AG04450 (cell line): ENCODE measurements at regions not wholly inside any gene's neighbourhood (a gene's known extent, or its start where the extent isn't known, plus 50 kb on each side); places are given as distances from the start of the nearest gene placed in this dataset.
A peak's percentile ranks its signal among the peaks of the same experiment; 100 is the strongest.

ENCODE experiments used
- CTCF ChIA-PET: fragments of 300-600, 350-600 bp; formaldehyde crosslinking; extraction: SDS; loops from one replicate; lab custom pipeline; 2022; ENCODE audit warnings: antibody characterized with exemption, inconsistent platforms; lab: Charles Lee
- POLR2A ChIA-PET: fragments of 350-600 bp; formaldehyde crosslinking; extraction: SDS; loops from one replicate; lab custom pipeline; 2021; ENCODE audit warnings: antibody characterized with exemption, inconsistent platforms; lab: Yijun Ruan, JAX
- DNase-seq: peaks from one replicate; pipeline ENCODE4 v3.0.0-alpha.2; 2011; ENCODE audit warnings: low read depth, low spot score
- H3K27ac ChIP-seq: one replicate; pipeline ENCODE4 v1.5.1; 2012; ENCODE audit warnings: low read depth, low read length, control low read depth
- H3K27me3 ChIP-seq: one replicate; pipeline ENCODE4 v1.6.0; 2012; ENCODE audit warnings: low read length; ENCODE audit not compliant: control insufficient read depth, insufficient read depth
- H3K4me3 ChIP-seq: 2 replicates; pipeline ENCODE4 v1.5.1; 2011; ENCODE audit warnings: mild to moderate bottlenecking, low read depth, low read length, control low read depth
- H3K9me3 ChIP-seq: 2 replicates; pipeline ENCODE4 v1.5.1; 2012; ENCODE audit warnings: low read length; ENCODE audit not compliant: control insufficient read depth, insufficient read depth
- CTCF ChIP-seq: IDR thresholded peaks from 2 replicates; pipeline ENCODE4 v1.5.1; 2011; ENCODE audit warnings: low read depth, low read length, control low read depth, inconsistent platforms

- Histone ChIP-seq H3K9me3 (no peaks in the 10 kb centered on the region), H3K27me3 (no peaks in the 10 kb centered on the region), H3K27ac (no peak overlapping the region), H3K4me3 (no peak overlapping the region)
- CTCF ChIA-PET, result interaction anchor here (0.6 to 4.8 kb wide), 19 partner anchors 10 to 610 kb away, joined by 3 to 62 read pairs (median 3); no protein-coding TSS in a partner anchor
- POLR2A ChIA-PET, result no interaction called here
- no peak for DNase-seq
- TF ChIP-seq CTCF, result peak; percentile 54
These were observed 246.1 kb downstream of the REEP3 start for GRCh38 chr10:63767138-63767801.

- Histone ChIP-seq H3K4me3 (no peak overlapping the region), H3K27ac (no peak overlapping the region), H3K9me3 (no peaks in the 10 kb centered on the region), H3K27me3 (no peaks in the 10 kb centered on the region)
- no peak for DNase-seq
- no peak for TF ChIP-seq CTCF
- CTCF ChIA-PET, result interaction anchor here (0.6 to 4.8 kb wide), 2 partner anchors 513 to 603 kb away, joined by 4 to 62 read pairs; no protein-coding TSS in a partner anchor
- POLR2A ChIA-PET, result no interaction called here
These were observed 248.2 kb downstream of the REEP3 start for GRCh38 chr10:63769367-63769766.

GRCh38 chr10:63770523-63770922 is 249.3 kb downstream of the REEP3 start:
- no peaks in the 10 kb centered on the region for H3K27me3 ChIP-seq
- H3K9me3 ChIP-seq, result no peaks in the 10 kb centered on the region
- H3K27ac ChIP-seq, result no peak overlapping the region
- no peak for DNase-seq
- no peak overlapping the region for H3K4me3 ChIP-seq
- ChIA-PET CTCF (interaction anchor here (4.8 kb wide), 1 partner anchor 604 kb away, joined by 62 read pairs; no protein-coding TSS in a partner anchor), POLR2A (no interaction called here)
- no peak for TF ChIP-seq CTCF

- Histone ChIP-seq H3K27me3 (no peaks in the 10 kb centered on the region), H3K4me3 (no peak overlapping the region), H3K27ac (no peak overlapping the region), H3K9me3 (no peaks in the 10 kb centered on the region)
- TF ChIP-seq CTCF, result no peak
- POLR2A ChIA-PET, result no interaction called here
- CTCF ChIA-PET, result interaction anchor here (0.7 to 1.0 kb wide), 2 partner anchors 607 to 615 kb away, joined by 3 read pairs; no protein-coding TSS in a partner anchor
- DNase-seq, result no peak
These were observed 251.3 kb downstream of the REEP3 start for GRCh38 chr10:63772491-63772890.

GRCh38 chr10:63773106-63773505 is 251.9 kb downstream of the REEP3 start:
- H3K27me3 ChIP-seq, result no peaks in the 10 kb centered on the region
- POLR2A ChIA-PET, result no interaction called here
- H3K27ac ChIP-seq, result no peak overlapping the region
- no peak overlapping the region for H3K4me3 ChIP-seq
- no peak for TF ChIP-seq CTCF
- CTCF ChIA-PET, result interaction anchor here (1.1 kb wide), 1 partner anchor 46 kb away, joined by 3 read pairs; no protein-coding TSS in a partner anchor
- no peak for DNase-seq
- H3K9me3 ChIP-seq, result no peaks in the 10 kb centered on the region
